Dermis microvascular lymphatic vessel endothelial cell (primary cell): ENCODE measurements at regions not wholly inside any gene's neighbourhood (a gene's known extent, or its start where the extent isn't known, plus 50 kb on each side); places are given as distances from the start of the nearest gene placed in this dataset.
"Not testable (repeated sequence)": the region's sequence is repeated elsewhere in the genome, so short reads cannot be mapped to it uniquely, and the experiment has no call there.

Source experiments
- DNase-seq, 2 donors: peaks; one replicate each; pipeline versions ENCODE4 v3.0.0 to v3.0.0-alpha.2; 2010; ENCODE audit warnings: low read depth in 2 of 2

GRCh38 chr15:35980719-35981118, 434.8 kb upstream of the DPH6 start:
- DNase-seq: no peak

GRCh38 chr15:35986191-35986721, 440.3 kb upstream of the DPH6 start:
- peak; percentile 68 for DNase-seq

GRCh38 chr15:35987056-35987455, 441.1 kb upstream of the DPH6 start:
- DNase-seq: no peak

- no peak for DNase-seq
Measured at GRCh38 chr15:35991386-35991785, 445.4 kb upstream of the DPH6 start.

DNA sequence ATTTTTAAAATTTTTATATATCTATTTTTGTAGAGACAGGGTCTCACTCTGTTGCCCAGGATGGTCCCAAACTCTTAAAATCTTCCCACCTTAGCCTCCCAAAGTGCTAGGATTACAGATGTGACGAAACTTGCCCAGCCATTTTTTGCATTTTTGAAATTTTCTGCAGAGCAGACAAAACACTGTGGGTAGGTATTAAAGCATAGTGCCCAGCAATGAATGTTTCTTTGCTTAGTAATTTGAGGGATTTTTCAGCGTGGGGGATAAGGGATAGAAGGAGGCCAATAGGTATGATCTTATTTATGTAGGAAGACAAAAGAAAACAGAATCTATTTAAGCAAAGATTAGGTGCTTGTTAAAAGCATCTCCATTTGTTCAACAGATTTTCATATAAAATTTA, 446.8 kb upstream of the DPH6 start:
- no peak for DNase-seq

GRCh38 chr15:35993196-35993595, 447.2 kb upstream of the DPH6 start:
- no peak for DNase-seq

DNA sequence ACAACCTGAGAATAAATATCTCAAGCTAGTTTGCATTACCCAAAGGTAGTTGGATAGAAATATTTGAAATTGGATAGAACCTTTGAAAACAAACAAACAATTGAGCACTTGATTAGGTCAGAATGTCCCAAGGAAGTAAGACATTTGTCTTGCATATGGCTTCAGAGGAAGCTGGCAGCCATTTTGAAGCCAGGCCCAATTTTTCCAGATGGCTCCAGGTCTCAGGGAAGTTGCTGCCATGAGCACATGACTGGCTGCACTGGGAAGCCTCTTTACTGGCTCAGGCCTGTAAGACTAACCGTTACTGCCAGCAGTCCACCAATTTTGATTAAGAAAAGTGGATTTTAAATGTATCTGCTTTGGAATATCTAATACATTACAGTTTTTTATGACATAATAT, 448.9 kb upstream of the DPH6 start:
- no peak for DNase-seq

- no peak for DNase-seq
Measured at GRCh38 chr15:35998663-35999602, 453.0 kb upstream of the DPH6 start.

- DNase-seq: peak; percentile 61 to 87
Measured at GRCh38 chr15:36004891-36005490, 459.0 kb upstream of the DPH6 start.

DNA sequence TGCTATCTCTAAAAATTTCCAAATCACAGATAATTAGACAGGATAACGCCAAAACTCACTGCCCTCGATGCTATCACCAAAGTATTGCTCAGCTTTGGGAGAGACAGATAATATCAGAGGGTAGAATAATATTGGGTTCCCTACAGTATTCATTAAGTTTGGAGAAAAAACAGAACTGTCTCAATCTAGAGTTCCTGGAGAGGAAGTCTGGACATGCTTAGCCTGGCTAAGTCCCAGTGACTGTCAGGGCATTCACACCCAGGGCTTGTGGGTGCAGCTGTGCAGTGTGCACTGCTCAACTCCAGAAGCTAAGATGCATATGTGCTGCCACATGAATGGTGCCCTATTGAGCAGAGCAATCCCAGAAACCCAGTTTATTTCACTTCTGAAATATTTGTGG, 459.6 kb upstream of the DPH6 start:
- DNase-seq: peak in 1 of 2 donors; percentile 50

GRCh38 chr15:36007699-36008098, 461.7 kb upstream of the DPH6 start:
- no peak for DNase-seq

GRCh38 chr15:36008719-36009118, 462.8 kb upstream of the DPH6 start:
- DNase-seq: no peak

DNA sequence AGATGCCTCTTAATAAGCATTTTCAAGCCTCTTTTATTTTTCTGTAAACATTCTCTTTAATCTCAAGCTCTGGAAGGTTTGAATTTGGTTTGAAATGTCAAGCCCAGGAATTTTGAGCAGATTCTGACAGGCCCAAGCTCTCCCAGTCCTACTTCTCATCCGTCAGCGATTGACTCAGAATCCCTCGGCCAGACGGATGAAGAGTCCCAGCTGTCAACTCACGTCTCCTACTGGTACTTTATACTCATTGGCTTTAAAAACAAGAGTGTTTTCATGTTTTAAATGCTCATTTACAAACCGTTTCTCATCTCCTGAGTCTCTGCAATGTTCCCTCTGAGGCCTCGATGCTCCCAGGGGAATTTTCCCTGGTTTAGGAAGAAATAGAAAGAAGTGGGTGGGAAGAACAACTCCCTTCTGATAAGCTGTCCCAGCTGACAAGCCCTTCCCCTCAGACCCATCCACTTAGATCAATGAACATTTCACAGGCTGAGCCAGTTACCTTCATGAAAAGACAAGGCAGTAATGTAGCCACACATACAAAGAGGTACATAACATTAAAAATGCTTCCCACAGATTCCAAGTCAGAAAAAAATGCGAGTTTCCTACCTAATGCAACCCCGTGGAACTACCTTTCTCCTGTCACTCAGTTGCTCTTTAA, 478.2 kb upstream of the DPH6 start:
- DNase-seq: no peak

- DNase-seq: no peak
Measured at GRCh38 chr15:36026627-36027283, 480.8 kb upstream of the DPH6 start.

GRCh38 chr15:36029606-36030210, 483.7 kb upstream of the DPH6 start:
- DNase-seq: no peak

DNA sequence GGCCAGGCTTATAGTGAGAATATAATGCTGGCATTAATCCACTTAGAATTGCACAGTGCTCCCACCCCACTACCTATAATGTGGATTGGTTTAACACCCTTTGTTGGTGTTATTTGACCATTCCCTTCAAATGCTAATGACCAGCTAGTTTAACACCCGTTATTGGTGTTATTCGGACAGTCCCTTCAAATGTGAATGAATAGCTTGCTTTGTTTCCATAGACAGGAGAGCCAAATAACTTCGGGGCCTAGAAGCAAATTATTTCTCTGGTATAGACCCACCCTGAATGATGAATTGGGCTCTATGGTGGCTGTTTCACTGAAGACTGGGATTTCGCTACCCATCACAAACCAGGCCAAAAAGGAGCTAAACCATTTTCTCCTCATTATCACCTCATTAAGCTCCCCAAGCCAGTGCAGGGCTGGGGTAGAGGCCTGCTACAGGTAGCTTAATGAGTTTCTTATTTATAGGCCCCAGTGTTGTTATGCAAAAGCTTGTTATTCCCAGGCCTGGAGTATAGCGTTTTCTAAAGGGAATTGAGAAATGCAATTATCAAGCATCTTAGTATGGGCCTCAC, 494.1 kb upstream of the DPH6 start:
- DNase-seq: no peak

GRCh38 chr15:36047018-36047716, 501.2 kb upstream of the DPH6 start:
- DNase-seq: not testable (repeated sequence)

GRCh38 chr15:36050899-36051298, 504.9 kb upstream of the DPH6 start:
- no peak for DNase-seq

DNA sequence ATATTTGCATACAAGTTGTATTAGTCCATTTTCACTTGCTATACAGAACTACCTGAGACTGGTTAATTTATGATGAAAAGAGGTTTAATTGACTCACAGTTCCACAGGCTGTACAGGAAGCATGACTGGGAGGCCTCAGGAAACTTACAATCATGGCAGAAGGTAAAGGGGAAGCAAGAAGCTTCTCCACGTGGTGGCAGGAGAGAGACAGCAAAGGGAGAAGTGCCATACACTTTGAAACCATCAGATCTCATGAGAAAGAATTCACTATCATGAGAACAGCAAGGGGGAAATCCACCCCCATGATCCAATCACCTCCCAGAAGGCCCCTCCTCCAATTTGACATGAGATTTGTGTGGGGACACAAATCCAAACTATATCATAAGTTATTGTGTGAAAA, 506.7 kb upstream of the DPH6 start:
- peak in 1 of 2 donors; percentile 2 for DNase-seq

GRCh38 chr15:36053746-36054145, 507.8 kb upstream of the DPH6 start:
- no peak for DNase-seq
